ENCODE measurements at regions not wholly inside any gene's neighbourhood (a gene's known extent, or its start where the extent isn't known, plus 50 kb on each side); places are given as distances from the start of the nearest gene placed in this dataset.

DNA sequence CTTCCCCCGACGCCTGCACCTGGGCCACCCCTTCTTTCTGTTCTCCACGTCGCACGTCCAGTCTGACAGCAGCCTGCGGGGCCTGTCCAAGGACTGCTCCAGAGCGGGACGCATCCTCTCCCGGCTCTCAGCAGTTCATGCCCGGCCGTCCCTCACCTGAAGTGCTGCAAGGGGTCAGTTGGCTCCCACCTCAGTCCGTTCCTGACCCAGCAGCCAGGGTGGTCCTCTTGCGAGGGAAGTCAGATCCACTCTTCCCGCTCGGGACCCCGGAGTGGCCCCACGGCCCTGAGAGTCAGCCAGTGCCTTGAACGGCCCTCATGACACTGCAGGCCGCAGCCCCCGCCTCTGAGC is 249.7 kb upstream of the IRX4 start:
- TF ChIP-seq, protein P1, sequence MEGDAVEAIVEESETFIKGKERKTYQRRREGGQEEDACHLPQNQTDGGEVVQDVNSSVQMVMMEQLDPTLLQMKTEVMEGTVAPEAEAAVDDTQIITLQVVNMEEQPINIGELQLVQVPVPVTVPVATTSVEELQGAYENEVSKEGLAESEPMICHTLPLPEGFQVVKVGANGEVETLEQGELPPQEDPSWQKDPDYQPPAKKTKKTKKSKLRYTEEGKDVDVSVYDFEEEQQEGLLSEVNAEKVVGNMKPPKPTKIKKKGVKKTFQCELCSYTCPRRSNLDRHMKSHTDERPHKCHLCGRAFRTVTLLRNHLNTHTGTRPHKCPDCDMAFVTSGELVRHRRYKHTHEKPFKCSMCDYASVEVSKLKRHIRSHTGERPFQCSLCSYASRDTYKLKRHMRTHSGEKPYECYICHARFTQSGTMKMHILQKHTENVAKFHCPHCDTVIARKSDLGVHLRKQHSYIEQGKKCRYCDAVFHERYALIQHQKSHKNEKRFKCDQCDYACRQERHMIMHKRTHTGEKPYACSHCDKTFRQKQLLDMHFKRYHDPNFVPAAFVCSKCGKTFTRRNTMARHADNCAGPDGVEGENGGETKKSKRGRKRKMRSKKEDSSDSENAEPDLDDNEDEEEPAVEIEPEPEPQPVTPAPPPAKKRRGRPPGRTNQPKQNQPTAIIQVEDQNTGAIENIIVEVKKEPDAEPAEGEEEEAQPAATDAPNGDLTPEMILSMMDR (IDR thresholded peaks at IDR 0.05; ENCODE audit: insufficient read depth, low read length, poor library complexity, severe bottlenecking) = no peak
- no peak for TF ChIP-seq EZH2phosphoT487 (conservative IDR thresholded peaks at IDR 0.05; ENCODE audit: low read length)
